ENCODE measurements at regions not wholly inside any gene's neighbourhood (a gene's known extent, or its start where the extent isn't known, plus 50 kb on each side); places are given as distances from the start of the nearest gene placed in this dataset.
A peak's percentile ranks its signal among the peaks of the same experiment; 100 is the strongest.

DNA sequence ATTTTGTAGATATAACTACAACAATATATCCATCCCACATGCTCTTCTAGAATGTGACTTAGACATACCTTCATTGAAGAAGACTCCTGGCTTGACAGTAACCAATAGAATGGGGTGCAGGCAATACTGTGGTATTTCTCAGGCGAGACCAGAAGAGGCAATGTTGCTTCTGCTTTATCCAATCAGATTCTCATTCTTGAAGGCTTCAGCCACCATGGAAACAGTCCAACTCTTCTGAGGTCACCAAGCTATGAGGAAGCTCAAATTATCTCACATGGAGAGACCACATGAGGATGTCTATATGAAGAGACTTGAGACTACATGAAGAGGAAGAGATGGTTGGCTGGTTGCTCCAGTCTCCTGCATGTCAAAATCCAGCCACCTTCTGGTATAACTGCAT, 469.9 kb downstream of the PCDH10 start:
- Histone ChIP-seq H3K27ac (ENCODE audit: low read length) (no peak overlapping the region), H3K27me3 (ENCODE audit: control insufficient read depth, insufficient read depth, low read length) (no peaks in the 10 kb centered on the region), H3K4me1 (ENCODE audit: control insufficient read depth, insufficient read depth, low read length) (no peaks in the 10 kb centered on the region), H3K9me3 (replicated peaks; ENCODE audit: control insufficient read depth, low read depth, low read length) (no peaks in the 10 kb centered on the region), H3K36me3 (ENCODE audit: control insufficient read depth, insufficient read depth, low read length) (no peaks in the 10 kb centered on the region), H3K4me3 (ENCODE audit: low read length) (no peak overlapping the region)
- 100% methylated on average over 1 of the region's 1 CpG for WGBS (ENCODE audit: insufficient coverage)
- DNase-seq, result peak; percentile 12

DNA sequence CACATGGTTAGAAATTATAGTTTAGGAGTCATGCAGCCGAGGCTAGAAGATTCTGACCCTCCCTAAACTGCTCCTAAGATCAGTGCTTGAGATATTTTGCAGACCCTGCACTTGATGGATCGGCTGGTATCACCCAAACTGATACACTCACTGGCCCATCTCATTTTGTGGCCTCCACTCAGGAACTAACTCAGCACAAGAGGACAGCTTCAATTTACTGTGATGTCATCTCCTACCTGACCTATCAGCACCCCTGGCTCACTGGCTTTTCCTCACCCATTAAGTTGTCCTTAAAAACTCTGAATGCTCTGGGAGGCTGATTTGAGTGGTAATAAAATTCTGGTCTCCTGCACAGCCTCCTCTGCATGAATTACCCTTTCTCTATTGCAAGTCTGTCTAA, 450.9 kb downstream of the PCDH10 start:
- no peak for DNase-seq
- no peaks in the 10 kb centered on the region for H3K4me1 ChIP-seq (ENCODE audit: control insufficient read depth, insufficient read depth, low read length)
- H3K36me3 ChIP-seq (ENCODE audit: control insufficient read depth, insufficient read depth, low read length), result no peaks in the 10 kb centered on the region
- no peaks in the 10 kb centered on the region for H3K27me3 ChIP-seq (ENCODE audit: control insufficient read depth, insufficient read depth, low read length)
- H3K27ac ChIP-seq (ENCODE audit: low read length), result no peak overlapping the region
- no peak overlapping the region for H3K4me3 ChIP-seq (ENCODE audit: low read length)
- WGBS (ENCODE audit: insufficient coverage), result 67% methylated on average over 2 of the region's 2 CpGs
- no peaks in the 10 kb centered on the region for H3K9me3 ChIP-seq (replicated peaks; ENCODE audit: control insufficient read depth, low read depth, low read length)

DNA sequence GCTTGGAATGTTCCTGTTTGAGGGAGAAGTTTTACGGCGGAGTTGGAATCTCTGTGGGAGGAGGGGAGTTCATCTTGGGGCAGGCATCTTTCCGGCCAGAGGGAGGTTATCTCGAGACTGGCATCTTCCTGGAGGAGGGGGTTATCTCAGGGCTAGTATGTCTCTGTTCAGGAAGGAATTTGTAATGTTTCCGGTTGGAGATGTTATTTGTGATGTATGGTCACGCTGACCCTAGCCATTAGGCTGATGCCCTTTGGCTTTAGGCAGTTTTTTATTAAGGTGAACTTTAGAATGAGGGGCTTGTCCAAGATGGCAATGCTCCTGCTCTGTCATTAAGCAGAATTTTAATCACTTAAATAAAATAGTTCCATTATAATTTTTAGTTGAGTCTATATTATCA, 449.7 kb downstream of the PCDH10 start:
- H3K27ac ChIP-seq (ENCODE audit: low read length), result no peak overlapping the region
- WGBS (ENCODE audit: insufficient coverage), result 51% methylated on average over 5 of the region's 6 CpGs
- H3K27me3 ChIP-seq (ENCODE audit: control insufficient read depth, insufficient read depth, low read length), result no peaks in the 10 kb centered on the region
- H3K36me3 ChIP-seq (ENCODE audit: control insufficient read depth, insufficient read depth, low read length), result no peaks in the 10 kb centered on the region
- no peaks in the 10 kb centered on the region for H3K4me1 ChIP-seq (ENCODE audit: control insufficient read depth, insufficient read depth, low read length)
- H3K9me3 ChIP-seq (replicated peaks; ENCODE audit: control insufficient read depth, low read depth, low read length), result no peaks in the 10 kb centered on the region
- no peak for DNase-seq
- no peak overlapping the region for H3K4me3 ChIP-seq (ENCODE audit: low read length)

DNA sequence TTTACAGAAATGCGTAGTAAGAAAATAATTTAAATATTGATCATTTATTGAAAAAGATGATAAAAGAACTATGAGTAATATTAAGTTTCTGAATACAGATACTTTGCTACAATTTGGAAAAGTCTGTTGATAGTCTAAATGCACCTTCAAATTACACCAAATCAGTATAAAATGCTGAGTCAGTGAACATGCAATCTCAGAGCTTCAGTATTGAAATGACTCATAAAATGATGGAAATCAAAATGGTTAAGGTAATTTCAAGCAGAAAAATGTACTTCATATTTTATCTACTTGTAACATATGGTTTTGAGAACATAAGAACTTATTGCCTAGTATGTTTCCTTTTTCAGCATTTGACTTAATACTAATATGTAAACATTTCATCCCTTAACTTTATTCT, 448.2 kb downstream of the PCDH10 start:
- Histone ChIP-seq H3K4me1 (ENCODE audit: control insufficient read depth, insufficient read depth, low read length) (no peaks in the 10 kb centered on the region), H3K27ac (ENCODE audit: low read length) (no peak overlapping the region), H3K36me3 (ENCODE audit: control insufficient read depth, insufficient read depth, low read length) (no peaks in the 10 kb centered on the region), H3K4me3 (ENCODE audit: low read length) (no peak overlapping the region), H3K9me3 (replicated peaks; ENCODE audit: control insufficient read depth, low read depth, low read length) (no peaks in the 10 kb centered on the region), H3K27me3 (ENCODE audit: control insufficient read depth, insufficient read depth, low read length) (no peaks in the 10 kb centered on the region)
- no CpG with 5 or more reads among the region's 1 CpG for WGBS (ENCODE audit: insufficient coverage)
- DNase-seq, result no peak

DNA sequence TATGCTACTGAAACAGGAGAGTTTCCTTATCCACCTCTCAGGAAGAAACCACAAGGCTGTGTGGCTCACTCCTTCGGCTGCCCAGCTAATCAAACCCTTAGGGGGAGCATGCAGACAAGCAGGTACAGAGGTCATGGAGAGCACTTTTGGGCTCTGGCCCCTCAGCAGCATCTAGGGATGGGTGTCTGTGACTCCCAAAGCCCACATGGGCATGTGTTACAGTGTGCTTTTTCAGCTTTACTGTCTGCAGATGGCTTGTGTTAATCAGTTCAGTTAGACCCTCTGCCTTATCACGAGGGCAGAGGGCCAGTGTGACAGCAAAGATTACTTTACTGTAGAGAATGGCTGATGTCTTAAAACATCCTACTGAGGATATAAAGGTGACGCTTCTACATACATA, 447.4 kb downstream of the PCDH10 start:
- H3K27ac ChIP-seq (ENCODE audit: low read length), result no peak overlapping the region
- H3K4me1 ChIP-seq (ENCODE audit: control insufficient read depth, insufficient read depth, low read length), result no peaks in the 10 kb centered on the region
- no peak for DNase-seq
- no peaks in the 10 kb centered on the region for H3K9me3 ChIP-seq (replicated peaks; ENCODE audit: control insufficient read depth, low read depth, low read length)
- no CpG with 5 or more reads among the region's 3 CpGs for WGBS (ENCODE audit: insufficient coverage)
- no peaks in the 10 kb centered on the region for H3K27me3 ChIP-seq (ENCODE audit: control insufficient read depth, insufficient read depth, low read length)
- H3K36me3 ChIP-seq (ENCODE audit: control insufficient read depth, insufficient read depth, low read length), result no peaks in the 10 kb centered on the region
- H3K4me3 ChIP-seq (ENCODE audit: low read length), result no peak overlapping the region

DNA sequence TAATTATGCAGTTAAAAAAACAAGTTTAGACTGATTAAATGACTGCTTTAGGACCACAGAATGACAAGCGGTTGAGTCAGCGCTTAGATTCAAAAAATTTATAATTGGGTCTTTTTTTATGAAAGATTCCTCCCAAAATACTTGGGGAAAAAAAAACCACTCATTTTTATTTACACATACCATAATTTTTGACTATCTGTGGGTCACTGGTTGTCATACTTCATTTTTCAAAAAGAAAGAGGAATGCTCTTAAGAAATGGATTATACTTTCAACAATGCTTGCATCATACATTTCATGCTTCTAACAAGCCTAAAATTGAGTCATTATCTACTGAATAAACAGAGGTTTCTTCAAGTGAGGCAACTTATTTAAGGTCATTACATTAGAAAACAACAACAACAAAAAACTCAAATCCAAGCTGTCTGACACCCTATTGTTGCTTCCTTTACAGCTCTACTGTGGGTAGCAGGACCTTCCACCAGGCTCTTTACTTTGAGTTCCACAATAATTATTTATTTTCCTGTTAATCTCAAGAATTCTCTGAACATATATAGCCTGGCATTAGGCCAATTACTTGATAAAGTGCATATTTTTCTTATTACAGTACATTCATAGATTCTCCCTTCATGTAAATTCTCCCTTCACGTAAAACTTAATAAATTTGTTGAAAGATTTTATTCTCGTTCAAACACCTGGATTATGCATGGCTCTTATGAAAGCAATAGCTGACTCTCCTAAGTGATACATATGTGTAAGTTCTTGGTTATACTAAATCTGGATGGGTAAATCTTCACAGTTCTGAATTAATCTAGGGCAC, 445.5 kb downstream of the PCDH10 start:
- H3K36me3 ChIP-seq (ENCODE audit: control insufficient read depth, insufficient read depth, low read length), result no peaks in the 10 kb centered on the region
- no peaks in the 10 kb centered on the region for H3K4me1 ChIP-seq (ENCODE audit: control insufficient read depth, insufficient read depth, low read length)
- no CpG with 5 or more reads among the region's 4 CpGs for WGBS (ENCODE audit: insufficient coverage)
- no peak overlapping the region for H3K4me3 ChIP-seq (ENCODE audit: low read length)
- H3K27ac ChIP-seq (ENCODE audit: low read length), result no peak overlapping the region
- H3K9me3 ChIP-seq (replicated peaks; ENCODE audit: control insufficient read depth, low read depth, low read length), result no peaks in the 10 kb centered on the region
- no peak for DNase-seq
- H3K27me3 ChIP-seq (ENCODE audit: control insufficient read depth, insufficient read depth, low read length), result no peaks in the 10 kb centered on the region

DNA sequence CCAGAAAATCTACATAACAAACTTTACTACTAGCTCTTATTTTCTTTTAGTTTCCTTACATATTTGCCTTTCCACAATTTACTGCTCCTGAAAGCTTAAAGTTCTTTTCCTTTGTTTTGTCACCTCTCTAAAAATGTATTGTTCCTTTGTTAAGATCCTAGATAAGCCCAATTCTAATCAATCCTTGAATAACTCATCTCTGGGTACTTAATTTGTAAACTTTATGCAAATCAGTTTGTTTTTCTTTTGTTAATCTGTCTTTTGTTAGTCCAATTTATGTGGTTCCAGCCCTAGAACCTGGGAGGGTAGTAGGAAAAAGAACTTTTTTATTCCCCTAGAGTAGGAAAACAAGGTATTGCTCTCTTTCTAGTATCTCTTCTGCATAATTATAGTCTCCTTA, 444.7 kb downstream of the PCDH10 start:
- no peaks in the 10 kb centered on the region for H3K27me3 ChIP-seq (ENCODE audit: control insufficient read depth, insufficient read depth, low read length)
- H3K9me3 ChIP-seq (replicated peaks; ENCODE audit: control insufficient read depth, low read depth, low read length), result no peaks in the 10 kb centered on the region
- DNase-seq, result no peak
- no peaks in the 10 kb centered on the region for H3K36me3 ChIP-seq (ENCODE audit: control insufficient read depth, insufficient read depth, low read length)
- H3K27ac ChIP-seq (ENCODE audit: low read length), result no peak overlapping the region
- no peaks in the 10 kb centered on the region for H3K4me1 ChIP-seq (ENCODE audit: control insufficient read depth, insufficient read depth, low read length)
- H3K4me3 ChIP-seq (ENCODE audit: low read length), result no peak overlapping the region

DNA sequence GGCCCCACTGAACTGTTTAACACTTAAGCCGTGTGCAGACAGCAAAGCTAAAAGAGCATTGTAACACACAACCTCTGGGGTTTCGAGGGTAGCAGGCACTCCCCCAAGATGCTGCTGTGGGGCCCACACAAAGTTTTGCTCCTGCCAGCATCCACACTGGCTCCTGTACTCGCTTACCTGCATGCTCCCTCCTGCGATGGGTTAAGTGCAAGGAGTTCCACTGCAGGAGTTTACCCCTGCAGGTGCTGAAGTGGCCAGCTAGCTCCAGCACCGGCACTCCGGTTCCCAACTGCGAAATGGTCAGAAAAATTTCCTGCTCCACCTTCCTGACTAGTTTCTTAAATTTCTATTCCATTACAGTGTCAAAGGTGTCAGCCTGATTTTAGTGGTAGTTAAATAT, 443.5 kb downstream of the PCDH10 start:
- H3K4me1 ChIP-seq (ENCODE audit: control insufficient read depth, insufficient read depth, low read length), result no peaks in the 10 kb centered on the region
- no peak overlapping the region for H3K27ac ChIP-seq (ENCODE audit: low read length)
- H3K4me3 ChIP-seq (ENCODE audit: low read length), result no peak overlapping the region
- no peaks in the 10 kb centered on the region for H3K36me3 ChIP-seq (ENCODE audit: control insufficient read depth, insufficient read depth, low read length)
- WGBS (ENCODE audit: insufficient coverage), result 81% methylated on average over 3 of the region's 7 CpGs
- DNase-seq, result no peak
- H3K27me3 ChIP-seq (ENCODE audit: control insufficient read depth, insufficient read depth, low read length), result no peaks in the 10 kb centered on the region
- H3K9me3 ChIP-seq (replicated peaks; ENCODE audit: control insufficient read depth, low read depth, low read length), result no peaks in the 10 kb centered on the region

DNA sequence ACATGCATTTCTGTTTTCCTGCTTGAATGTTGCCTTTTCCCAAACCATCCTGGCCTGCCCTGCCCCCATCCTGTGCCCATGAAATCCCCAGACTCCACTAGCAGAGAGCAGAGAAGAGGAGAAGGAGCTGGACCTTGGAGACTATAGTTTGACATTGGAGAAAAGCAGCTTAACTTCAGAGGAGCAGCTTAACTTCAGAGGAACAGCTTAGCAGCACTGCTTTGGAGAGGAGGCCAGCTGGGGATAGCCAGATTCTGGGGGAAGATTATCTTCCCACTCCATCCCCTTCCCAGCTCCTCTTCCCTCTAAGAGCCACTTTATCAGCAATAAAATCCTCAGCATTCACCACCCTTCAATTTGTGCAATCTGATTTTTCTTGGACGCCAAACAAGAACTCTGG, 443.0 kb downstream of the PCDH10 start:
- Histone ChIP-seq H3K4me3 (ENCODE audit: low read length) (no peak overlapping the region), H3K36me3 (ENCODE audit: control insufficient read depth, insufficient read depth, low read length) (no peaks in the 10 kb centered on the region), H3K27me3 (ENCODE audit: control insufficient read depth, insufficient read depth, low read length) (no peaks in the 10 kb centered on the region), H3K4me1 (ENCODE audit: control insufficient read depth, insufficient read depth, low read length) (no peaks in the 10 kb centered on the region), H3K27ac (ENCODE audit: low read length) (no peak overlapping the region), H3K9me3 (replicated peaks; ENCODE audit: control insufficient read depth, low read depth, low read length) (no peaks in the 10 kb centered on the region)
- WGBS (ENCODE audit: insufficient coverage), result 60% methylated on average over 1 of the region's 1 CpG
- no peak for DNase-seq

DNA sequence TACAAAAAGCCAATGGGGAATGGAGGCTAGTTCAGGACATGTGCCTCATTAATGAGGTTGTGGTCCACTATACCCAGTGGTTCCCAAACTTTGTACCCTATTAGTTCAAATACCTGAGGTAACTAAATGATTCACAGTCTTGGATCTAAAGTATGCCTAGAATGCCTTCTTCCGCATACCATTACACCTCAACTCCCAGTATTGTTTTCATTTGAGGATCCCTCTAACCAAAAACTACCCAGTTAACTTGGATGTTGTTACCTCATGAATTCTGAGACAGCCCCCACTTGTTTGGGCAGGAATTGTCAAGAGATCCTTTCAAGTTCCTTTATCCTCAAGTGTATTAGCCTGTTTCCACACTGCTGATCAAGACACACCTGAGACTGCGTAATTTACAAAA, 439.2 kb downstream of the PCDH10 start:
- Histone ChIP-seq H3K9me3 (replicated peaks; ENCODE audit: control insufficient read depth, low read depth, low read length) (no peaks in the 10 kb centered on the region), H3K36me3 (ENCODE audit: control insufficient read depth, insufficient read depth, low read length) (no peaks in the 10 kb centered on the region), H3K4me1 (ENCODE audit: control insufficient read depth, insufficient read depth, low read length) (no peaks in the 10 kb centered on the region), H3K27me3 (ENCODE audit: control insufficient read depth, insufficient read depth, low read length) (no peaks in the 10 kb centered on the region), H3K4me3 (ENCODE audit: low read length) (no peak overlapping the region), H3K27ac (ENCODE audit: low read length) (no peak overlapping the region)
- DNase-seq, result no peak
- WGBS (ENCODE audit: insufficient coverage), result 80% methylated on average over 2 of the region's 2 CpGs

DNA sequence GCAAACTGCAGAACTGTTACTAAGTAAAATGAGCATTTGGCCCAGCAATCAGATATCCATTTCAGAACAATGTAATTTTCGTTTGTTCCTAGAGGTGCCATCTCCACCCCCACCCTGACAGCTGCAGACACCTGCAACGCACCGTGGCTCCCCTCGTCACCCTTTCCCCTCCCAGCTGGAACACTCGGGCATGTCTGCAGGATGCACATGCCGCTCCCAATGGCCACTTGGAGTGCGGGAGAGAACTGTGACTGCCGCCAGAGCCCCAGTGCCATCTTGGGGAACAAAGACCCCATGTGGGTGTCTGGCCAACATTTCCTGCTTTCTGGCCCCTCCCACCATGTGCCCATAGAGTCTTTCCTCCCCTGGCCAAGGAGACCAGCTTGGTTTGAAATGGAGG, 436.2 kb downstream of the PCDH10 start:
- no peaks in the 10 kb centered on the region for H3K9me3 ChIP-seq (replicated peaks; ENCODE audit: control insufficient read depth, low read depth, low read length)

More for the DNA sequence above, 436.2 kb downstream of the PCDH10 start:
- DNase-seq, result no peak
- WGBS (ENCODE audit: insufficient coverage), result 85% methylated on average over 8 of the region's 8 CpGs
- H3K36me3 ChIP-seq (ENCODE audit: control insufficient read depth, insufficient read depth, low read length), result no peaks in the 10 kb centered on the region
- no peaks in the 10 kb centered on the region for H3K4me1 ChIP-seq (ENCODE audit: control insufficient read depth, insufficient read depth, low read length)
- H3K27me3 ChIP-seq (ENCODE audit: control insufficient read depth, insufficient read depth, low read length), result no peaks in the 10 kb centered on the region
- H3K4me3 ChIP-seq (ENCODE audit: low read length), result no peak overlapping the region
- H3K27ac ChIP-seq (ENCODE audit: low read length), result no peak overlapping the region
